K562 (cell line): ENCODE measurements at regions not wholly inside any gene's neighbourhood (a gene's known extent, or its start where the extent isn't known, plus 50 kb on each side); places are given as distances from the start of the nearest gene placed in this dataset.

ENCODE experiments used
- ATAC-seq: fragments of 200-7000 bp; cut with Tn5 transposase; 3 replicates; pipeline ENCODE4 v1.9.1; 2020; ENCODE audit warnings: moderate library complexity
- BruUV-seq: library from RNA; stranded (reverse); fragments of 400-500 nt; replicated peaks from 2 replicates; lab custom pipeline; 2021; lab: Mats Ljungman, UMichigan
- CTCF ChIA-PET: fragments of 300-600 bp; formaldehyde crosslinking; extraction: SDS; loops from one replicate; lab custom pipeline; 2021; ENCODE audit warnings: low intra/inter-chr PET ratio; lab: Yijun Ruan, JAX
- POLR2A ChIA-PET: fragments of 300-600, 350-650 bp; sonication (Branson Sonifier 250); formaldehyde crosslinking; extraction: SDS; loops from one replicate; lab custom pipeline; 2021; ENCODE audit warnings: antibody characterized with exemption, inconsistent platforms; lab: Yijun Ruan, JAX
- DNase-seq, 4 experiments: peaks; one replicate each; pipeline versions ENCODE4 v3.0.0 to v3.0.0-alpha.2; 2011 to 2018; ENCODE audit warnings: low spot score in 3 of 4, mixed read lengths in 3 of 4; ENCODE audit errors: extremely low read depth in 1 of 4
- FAIRE-seq: peaks from 2 replicates; lab custom pipeline; 2011; peaks lifted over from hg19 to GRCh38; lab: Jason Lieb, UNC
- H2AFZ ChIP-seq: 2 replicates; pipeline ENCODE4 v1.6.0; 2011; ENCODE audit warnings: low read depth, low read length, control low read depth, inconsistent platforms
- H3K27ac ChIP-seq: fragments of 200-600 bp; 3 replicates; pipeline ENCODE4 v1.8.0; 2011; ENCODE audit warnings: low read depth, mild to moderate bottlenecking, control low read depth, inconsistent platforms, low read length, moderate library complexity, mixed read lengths; ENCODE audit errors: extremely low read depth
- H3K27me3 ChIP-seq, 2 experiments: fragments of 300-600 bp in 1 of 2; 2 replicates in 1 of 2; 3 replicates in 1 of 2; pipeline versions ENCODE4 v1.6.0 to v1.8.0; 2011; ENCODE audit warnings: inconsistent platforms in 2 of 2, low read length in 2 of 2, mild to moderate bottlenecking in 1 of 2, mixed read lengths in 1 of 2, moderate library complexity in 1 of 2; ENCODE audit not compliant: control insufficient read depth in 2 of 2, insufficient read depth in 2 of 2
- H3K36me3 ChIP-seq: fragments of 300-600 bp; 3 replicates; pipeline ENCODE4 v1.8.0; 2011; ENCODE audit warnings: mild to moderate bottlenecking, low read length, inconsistent platforms; ENCODE audit not compliant: control insufficient read depth, insufficient read depth
- H3K4me1 ChIP-seq, 2 experiments: fragments of 200-600 bp in 1 of 2; replicated peaks in 1 of 2; 2 replicates in 1 of 2; 3 replicates in 1 of 2; pipeline versions ENCODE4 v1.5.1 to v1.8.0; 2011; ENCODE audit warnings: inconsistent platforms in 2 of 2, low read length in 2 of 2, mild to moderate bottlenecking in 1 of 2, mixed read lengths in 1 of 2, moderate library complexity in 1 of 2; ENCODE audit not compliant: control insufficient read depth in 2 of 2, insufficient read depth in 2 of 2
- H3K4me2 ChIP-seq: 2 replicates; pipeline ENCODE4 v1.6.1; 2011; ENCODE audit warnings: low read length, control low read depth, inconsistent platforms, mixed read lengths; ENCODE audit not compliant: insufficient read depth
- H3K4me3 ChIP-seq: fragments of 200-600 bp; sonication (generic), shearing (Covaris generic); 2 replicates; pipeline ENCODE4 v1.5.1; 2016; ENCODE audit warnings: control low read depth, inconsistent platforms
- H3K79me2 ChIP-seq: fragments of 200-600 bp; 3 replicates; pipeline ENCODE4 v1.8.0; 2011; ENCODE audit warnings: low read length, inconsistent platforms; ENCODE audit not compliant: control insufficient read depth, insufficient read depth
- H3K9ac ChIP-seq, 2 experiments: 2 replicates each; pipeline versions ENCODE4 v1.6.0 to v1.6.1; 2011; ENCODE audit warnings: low read depth in 2 of 2, low read length in 2 of 2, control low read depth in 1 of 2, inconsistent platforms in 1 of 2, mild to moderate bottlenecking in 1 of 2, mixed read lengths in 1 of 2; ENCODE audit not compliant: insufficient read depth in 1 of 2
- H3K9me1 ChIP-seq: one replicate; pipeline ENCODE4 v1.6.0; 2011; ENCODE audit warnings: inconsistent platforms, mild to moderate bottlenecking, low read length, moderate library complexity; ENCODE audit not compliant: control insufficient read depth, insufficient read depth
- H3K9me3 ChIP-seq: replicated peaks from 2 replicates; pipeline ENCODE4 v1.5.1; 2011; ENCODE audit warnings: low read depth, low read length, inconsistent platforms; ENCODE audit not compliant: control insufficient read depth, insufficient read depth
- H4K20me1 ChIP-seq: replicated peaks from 2 replicates; pipeline ENCODE4 v1.6.1; 2011; ENCODE audit warnings: low read length, inconsistent platforms, mixed read lengths; ENCODE audit not compliant: control insufficient read depth, insufficient read depth
- BDP1 ChIP-seq: IDR thresholded peaks from 3 replicates; pipeline ENCODE4 v1.6.1; 2011; ENCODE audit not compliant: insufficient read length, insufficient read depth
- CBX1 ChIP-seq: sonication (generic); IDR thresholded peaks from 2 replicates; pipeline ENCODE4 v1.6.1; 2016; ENCODE audit warnings: antibody characterized with exemption, low read depth, mild to moderate bottlenecking
- ELF2 ChIP-seq: fragments of 250-450 bp; sonication (Bioruptor Pico); IDR thresholded peaks from 2 replicates; pipeline ENCODE4 v1.5.0; 2021; ENCODE audit warnings: mild to moderate bottlenecking
- L3MBTL2 ChIP-seq: fragments of 450-650 bp; IDR thresholded peaks from 2 replicates; pipeline ENCODE4 v1.6.1; 2016; ENCODE audit warnings: mild to moderate bottlenecking, moderate library complexity
- PHB2 ChIP-seq: fragments of 450-650 bp; IDR thresholded peaks from 2 replicates; pipeline ENCODE4 v1.6.1; 2017; ENCODE audit warnings: low read depth
- TEAD4 ChIP-seq, 2 experiments: sonication (generic) in 1 of 2; formaldehyde crosslinking in 1 of 2; IDR thresholded peaks; 2 replicates each; pipeline versions ENCODE4 v1.6.1 to v1.8.0; 2012 to 2022; ENCODE audit warnings: borderline replicate concordance in 1 of 2, inconsistent platforms in 1 of 2, low read length in 1 of 2, mild to moderate bottlenecking in 1 of 2, missing genetic modification reagents in 1 of 2
- TGIF2 ChIP-seq: sonication (generic); formaldehyde crosslinking; IDR thresholded peaks from 2 replicates; pipeline ENCODE4 v1.8.1; 2022; ENCODE audit warnings: mild to moderate bottlenecking, missing genetic modification reagents, moderate library complexity
- XRCC5 ChIP-seq: fragments of 200-400 bp; formaldehyde crosslinking; IDR thresholded peaks from 2 replicates; pipeline ENCODE4 v1.6.1; 2017; ENCODE audit warnings: low read depth, mild to moderate bottlenecking, low read length
- ZNF12 ChIP-seq: sonication (generic); formaldehyde crosslinking; IDR thresholded peaks from 2 replicates; pipeline ENCODE4 v1.4.0; 2020; ENCODE audit warnings: mild to moderate bottlenecking, missing genetic modification reagents
- ZNF184 ChIP-seq: sonication (generic); formaldehyde crosslinking; IDR thresholded peaks from 2 replicates; pipeline ENCODE4 v1.5.0; 2020; ENCODE audit warnings: missing genetic modification reagents
- ZNF586 ChIP-seq: fragments of 450-650 bp; formaldehyde crosslinking; conservative IDR thresholded peaks from 2 replicates; pipeline ENCODE4 v1.4.0; 2020; ENCODE audit warnings: mild to moderate bottlenecking, moderate library complexity
- ZSCAN29 ChIP-seq: fragments of 450-650 bp; IDR thresholded peaks from 2 replicates; pipeline ENCODE4 v1.6.1; 2017
- WGBS: fragments of 100-300 bp; shearing (Covaris generic); methylation state at CpG from one replicate; pipeline ENCODE4 v1.1.6; 2016; ENCODE audit warnings: low coverage, mixed read lengths; ENCODE audit not compliant: insufficient coverage; ENCODE audit errors: missing lambda C conversion rate; 5-methylcytosine and 5-hydroxymethylcytosine counted together
- in situ Hi-C: fragments of 300-500 bp; cut with MboI; formaldehyde crosslinking; loops from 4 replicates; pipeline ENCODE4 v1.15.0; 2018; ENCODE audit warnings: inconsistent platforms, mixed read lengths
- intact Hi-C: fragments of 100-400 bp; cut with micrococcal nuclease; formaldehyde crosslinking; loops from 2 replicates; pipeline ENCODE4 v1.14.2; 2022
- TF ChIP-seq, protein P1 (sequence below): fragments of 200-600 bp; sonication (generic); IDR thresholded peaks from one replicate; pipeline ENCODE4 v1.6.1; 2012; ENCODE audit warnings: mild to moderate bottlenecking, low read depth, low read length, inconsistent platforms

DNA sequence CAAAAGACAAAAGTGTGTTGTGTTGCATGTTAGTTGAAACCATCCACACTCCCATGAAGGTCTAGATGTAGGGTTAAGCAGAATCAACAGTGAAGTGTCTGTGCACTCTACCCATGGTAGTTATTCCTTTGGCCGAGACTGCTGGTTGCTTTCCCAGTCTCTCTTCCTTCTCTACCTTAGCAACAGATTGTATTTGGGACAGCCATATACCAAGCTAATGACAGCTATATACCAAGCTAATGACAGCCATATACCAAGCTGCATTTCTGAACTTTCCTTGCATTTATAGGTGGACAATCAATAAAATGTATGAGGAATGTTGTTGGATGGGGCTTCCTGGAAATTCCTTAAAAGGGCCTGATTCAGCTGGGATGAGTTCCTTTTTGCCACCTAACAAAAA lies 80.5 kb upstream of the ENPEP start:
- no TSS peak for BruUV-seq
- ChIA-PET CTCF (no interaction called here), POLR2A (no interaction called here)
- intact Hi-C loops: no loop called here
- no peak for FAIRE-seq
- no peak overlapping the region for H2AFZ ChIP-seq
- H3K4me1 ChIP-seq: no peaks in the 10 kb centered on the region
- no peaks in the 10 kb centered on the region for H3K9me3 ChIP-seq
- no peak overlapping the region for H3K4me3 ChIP-seq
- in situ Hi-C loops: no loop called here
- no peak for ATAC-seq
- H3K79me2 ChIP-seq: no peaks in the 10 kb centered on the region
- WGBS: 7% methylated on average over 1 of the region's 1 CpG
- no peaks in the 10 kb centered on the region for H3K9me1 ChIP-seq
- DNase-seq: no peak
- no peaks in the 10 kb centered on the region for H3K36me3 ChIP-seq
- H3K27me3 ChIP-seq: no peaks in the 10 kb centered on the region
- no peak overlapping the region for H3K4me2 ChIP-seq
- H3K27ac ChIP-seq: no peak overlapping the region
- no peak overlapping the region for H3K9ac ChIP-seq
- no peaks in the 10 kb centered on the region for H4K20me1 ChIP-seq
- no peak for TF ChIP-seq TEAD4 (IDR thresholded peaks at IDR 0.05; ENCODE audit: low read length)
- no peak for TF ChIP-seq TEAD4 (CRISPR knock-in tag; IDR thresholded peaks at IDR 0.05; ENCODE audit: borderline replicate concordance)
- no peak for TF ChIP-seq XRCC5
- TF ChIP-seq ZSCAN29: no peak
- no peak for TF ChIP-seq ZNF586 (CRISPR knock-in tag)
- no peak for TF ChIP-seq PHB2
- no peak for TF ChIP-seq L3MBTL2
- TF ChIP-seq, protein P1, sequence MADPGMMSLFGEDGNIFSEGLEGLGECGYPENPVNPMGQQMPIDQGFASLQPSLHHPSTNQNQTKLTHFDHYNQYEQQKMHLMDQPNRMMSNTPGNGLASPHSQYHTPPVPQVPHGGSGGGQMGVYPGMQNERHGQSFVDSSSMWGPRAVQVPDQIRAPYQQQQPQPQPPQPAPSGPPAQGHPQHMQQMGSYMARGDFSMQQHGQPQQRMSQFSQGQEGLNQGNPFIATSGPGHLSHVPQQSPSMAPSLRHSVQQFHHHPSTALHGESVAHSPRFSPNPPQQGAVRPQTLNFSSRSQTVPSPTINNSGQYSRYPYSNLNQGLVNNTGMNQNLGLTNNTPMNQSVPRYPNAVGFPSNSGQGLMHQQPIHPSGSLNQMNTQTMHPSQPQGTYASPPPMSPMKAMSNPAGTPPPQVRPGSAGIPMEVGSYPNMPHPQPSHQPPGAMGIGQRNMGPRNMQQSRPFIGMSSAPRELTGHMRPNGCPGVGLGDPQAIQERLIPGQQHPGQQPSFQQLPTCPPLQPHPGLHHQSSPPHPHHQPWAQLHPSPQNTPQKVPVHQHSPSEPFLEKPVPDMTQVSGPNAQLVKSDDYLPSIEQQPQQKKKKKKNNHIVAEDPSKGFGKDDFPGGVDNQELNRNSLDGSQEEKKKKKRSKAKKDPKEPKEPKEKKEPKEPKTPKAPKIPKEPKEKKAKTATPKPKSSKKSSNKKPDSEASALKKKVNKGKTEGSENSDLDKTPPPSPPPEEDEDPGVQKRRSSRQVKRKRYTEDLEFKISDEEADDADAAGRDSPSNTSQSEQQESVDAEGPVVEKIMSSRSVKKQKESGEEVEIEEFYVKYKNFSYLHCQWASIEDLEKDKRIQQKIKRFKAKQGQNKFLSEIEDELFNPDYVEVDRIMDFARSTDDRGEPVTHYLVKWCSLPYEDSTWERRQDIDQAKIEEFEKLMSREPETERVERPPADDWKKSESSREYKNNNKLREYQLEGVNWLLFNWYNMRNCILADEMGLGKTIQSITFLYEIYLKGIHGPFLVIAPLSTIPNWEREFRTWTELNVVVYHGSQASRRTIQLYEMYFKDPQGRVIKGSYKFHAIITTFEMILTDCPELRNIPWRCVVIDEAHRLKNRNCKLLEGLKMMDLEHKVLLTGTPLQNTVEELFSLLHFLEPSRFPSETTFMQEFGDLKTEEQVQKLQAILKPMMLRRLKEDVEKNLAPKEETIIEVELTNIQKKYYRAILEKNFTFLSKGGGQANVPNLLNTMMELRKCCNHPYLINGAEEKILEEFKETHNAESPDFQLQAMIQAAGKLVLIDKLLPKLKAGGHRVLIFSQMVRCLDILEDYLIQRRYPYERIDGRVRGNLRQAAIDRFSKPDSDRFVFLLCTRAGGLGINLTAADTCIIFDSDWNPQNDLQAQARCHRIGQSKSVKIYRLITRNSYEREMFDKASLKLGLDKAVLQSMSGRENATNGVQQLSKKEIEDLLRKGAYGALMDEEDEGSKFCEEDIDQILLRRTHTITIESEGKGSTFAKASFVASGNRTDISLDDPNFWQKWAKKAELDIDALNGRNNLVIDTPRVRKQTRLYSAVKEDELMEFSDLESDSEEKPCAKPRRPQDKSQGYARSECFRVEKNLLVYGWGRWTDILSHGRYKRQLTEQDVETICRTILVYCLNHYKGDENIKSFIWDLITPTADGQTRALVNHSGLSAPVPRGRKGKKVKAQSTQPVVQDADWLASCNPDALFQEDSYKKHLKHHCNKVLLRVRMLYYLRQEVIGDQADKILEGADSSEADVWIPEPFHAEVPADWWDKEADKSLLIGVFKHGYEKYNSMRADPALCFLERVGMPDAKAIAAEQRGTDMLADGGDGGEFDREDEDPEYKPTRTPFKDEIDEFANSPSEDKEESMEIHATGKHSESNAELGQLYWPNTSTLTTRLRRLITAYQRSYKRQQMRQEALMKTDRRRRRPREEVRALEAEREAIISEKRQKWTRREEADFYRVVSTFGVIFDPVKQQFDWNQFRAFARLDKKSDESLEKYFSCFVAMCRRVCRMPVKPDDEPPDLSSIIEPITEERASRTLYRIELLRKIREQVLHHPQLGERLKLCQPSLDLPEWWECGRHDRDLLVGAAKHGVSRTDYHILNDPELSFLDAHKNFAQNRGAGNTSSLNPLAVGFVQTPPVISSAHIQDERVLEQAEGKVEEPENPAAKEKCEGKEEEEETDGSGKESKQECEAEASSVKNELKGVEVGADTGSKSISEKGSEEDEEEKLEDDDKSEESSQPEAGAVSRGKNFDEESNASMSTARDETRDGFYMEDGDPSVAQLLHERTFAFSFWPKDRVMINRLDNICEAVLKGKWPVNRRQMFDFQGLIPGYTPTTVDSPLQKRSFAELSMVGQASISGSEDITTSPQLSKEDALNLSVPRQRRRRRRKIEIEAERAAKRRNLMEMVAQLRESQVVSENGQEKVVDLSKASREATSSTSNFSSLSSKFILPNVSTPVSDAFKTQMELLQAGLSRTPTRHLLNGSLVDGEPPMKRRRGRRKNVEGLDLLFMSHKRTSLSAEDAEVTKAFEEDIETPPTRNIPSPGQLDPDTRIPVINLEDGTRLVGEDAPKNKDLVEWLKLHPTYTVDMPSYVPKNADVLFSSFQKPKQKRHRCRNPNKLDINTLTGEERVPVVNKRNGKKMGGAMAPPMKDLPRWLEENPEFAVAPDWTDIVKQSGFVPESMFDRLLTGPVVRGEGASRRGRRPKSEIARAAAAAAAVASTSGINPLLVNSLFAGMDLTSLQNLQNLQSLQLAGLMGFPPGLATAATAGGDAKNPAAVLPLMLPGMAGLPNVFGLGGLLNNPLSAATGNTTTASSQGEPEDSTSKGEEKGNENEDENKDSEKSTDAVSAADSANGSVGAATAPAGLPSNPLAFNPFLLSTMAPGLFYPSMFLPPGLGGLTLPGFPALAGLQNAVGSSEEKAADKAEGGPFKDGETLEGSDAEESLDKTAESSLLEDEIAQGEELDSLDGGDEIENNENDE: no peak
- no peak for TF ChIP-seq ELF2 (CRISPR knock-in tag)
- TF ChIP-seq ZNF12 (CRISPR knock-in tag): no peak
- TF ChIP-seq ZNF184: no peak
- no peak for TF ChIP-seq CBX1
- no peak for TF ChIP-seq TGIF2 (CRISPR knock-in tag)
- TF ChIP-seq BDP1: no peak
